ENCODE measurements at regions not wholly inside any gene's neighbourhood (a gene's known extent, or its start where the extent isn't known, plus 50 kb on each side); places are given as distances from the start of the nearest gene placed in this dataset.

DNA sequence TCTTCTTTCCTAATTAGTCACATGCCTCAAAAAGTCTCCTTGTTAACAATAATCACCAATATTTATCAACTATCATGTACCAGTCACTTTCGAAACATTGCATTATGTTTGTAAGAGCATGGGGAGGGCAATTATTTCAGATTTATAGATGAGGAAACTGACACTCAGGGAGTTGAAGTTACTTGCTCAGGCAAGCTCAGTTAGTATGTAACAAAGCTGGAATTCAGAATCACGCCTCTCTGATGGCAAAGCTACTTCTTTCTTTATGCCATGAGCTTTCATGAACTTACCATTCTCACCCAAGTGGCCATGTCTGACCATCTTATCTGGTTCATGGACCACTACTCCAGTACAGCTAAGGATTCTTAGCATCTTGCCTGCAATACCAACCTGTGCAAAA, 183.4 kb upstream of the TANK start:
- no peak for DNase-seq

DNA sequence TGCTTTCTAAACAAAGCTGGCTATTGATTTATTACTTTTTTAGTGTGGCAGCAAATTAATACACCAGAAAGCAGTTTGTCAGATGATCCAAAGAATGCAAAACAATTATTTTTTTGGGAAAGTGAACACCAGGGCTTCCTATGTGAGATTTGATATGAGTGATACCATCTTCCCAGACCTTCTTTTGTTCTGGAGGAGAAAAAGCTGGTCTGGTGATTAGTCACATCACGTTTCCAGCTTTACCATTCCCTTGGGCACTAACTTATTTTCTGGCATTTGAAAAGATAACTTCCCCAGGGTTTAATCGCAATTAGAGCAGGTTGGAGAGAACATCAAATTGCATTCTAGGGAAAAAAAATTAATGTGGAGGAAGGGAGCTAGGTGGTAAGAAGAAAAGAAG, 182.9 kb upstream of the TANK start:
- DNase-seq, result no peak

DNA sequence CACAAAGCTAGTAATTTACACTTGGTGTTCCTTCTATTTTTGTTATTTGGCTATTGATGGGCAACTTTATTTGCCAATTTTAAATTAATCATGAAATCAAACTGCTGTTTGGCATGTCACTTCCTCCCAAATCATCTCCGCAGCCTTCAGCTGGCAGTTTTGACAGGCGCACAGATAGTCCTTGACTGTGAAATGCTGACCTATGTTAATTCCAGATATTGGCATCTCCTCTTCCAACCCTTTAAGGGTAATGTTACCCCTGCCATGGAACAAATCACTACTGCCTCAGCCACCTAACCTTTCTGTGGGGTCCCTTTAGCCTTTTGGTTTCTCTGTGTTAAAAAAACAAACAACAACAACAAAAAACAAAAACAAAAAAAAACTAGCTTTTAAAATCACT, 182.4 kb upstream of the TANK start:
- DNase-seq, result no peak

DNA sequence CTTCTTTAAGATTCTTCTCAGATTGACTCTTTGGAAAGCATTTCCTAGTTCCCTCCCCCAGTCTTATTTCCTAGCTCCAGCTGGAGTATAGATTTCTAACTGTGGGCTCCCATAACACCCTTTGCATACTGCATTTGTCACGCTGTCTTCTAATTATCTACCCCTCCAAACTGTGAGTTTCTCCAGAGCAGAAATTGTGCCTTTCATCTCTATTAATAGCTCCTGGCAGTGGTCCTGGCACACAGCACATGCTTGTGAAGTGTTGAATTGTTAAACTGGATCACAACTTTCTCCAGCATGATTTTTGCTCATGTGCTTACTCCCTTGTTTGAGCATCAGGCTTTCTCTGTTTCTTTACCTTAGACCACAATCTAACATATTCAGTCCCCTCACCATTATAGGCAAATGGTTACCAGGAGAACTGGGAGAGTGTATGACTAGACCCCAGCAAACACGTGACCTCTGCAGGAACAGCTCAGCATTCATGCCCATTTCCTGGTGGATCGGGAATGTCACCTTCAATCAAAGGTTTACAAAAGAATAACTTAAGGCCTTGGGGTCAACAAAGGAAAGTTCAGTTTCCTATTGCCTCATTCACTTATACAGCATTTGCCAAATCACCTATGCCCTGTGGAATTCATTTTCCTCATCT, 175.7 kb upstream of the TANK start:
- DNase-seq, result no peak

DNA sequence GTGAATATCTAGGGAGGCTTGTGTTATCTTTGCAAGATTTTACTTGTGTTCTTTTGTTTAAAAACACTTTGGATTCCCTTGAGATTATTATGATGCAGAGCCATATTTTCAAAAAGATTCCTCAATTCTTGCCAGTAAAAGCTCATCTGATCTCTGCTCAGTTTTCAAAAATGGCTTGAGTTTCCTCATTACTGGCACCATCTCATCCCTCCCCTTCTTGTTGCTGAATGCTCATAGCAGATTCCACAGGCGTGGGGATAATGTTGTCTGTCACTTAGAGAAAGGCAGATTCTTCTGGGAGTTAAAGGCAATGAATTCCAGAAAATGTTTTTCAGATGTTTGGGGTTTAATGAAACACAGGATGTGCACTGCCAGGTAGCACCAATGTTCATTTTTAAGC, 170.4 kb upstream of the TANK start:
- no peak for DNase-seq

DNA sequence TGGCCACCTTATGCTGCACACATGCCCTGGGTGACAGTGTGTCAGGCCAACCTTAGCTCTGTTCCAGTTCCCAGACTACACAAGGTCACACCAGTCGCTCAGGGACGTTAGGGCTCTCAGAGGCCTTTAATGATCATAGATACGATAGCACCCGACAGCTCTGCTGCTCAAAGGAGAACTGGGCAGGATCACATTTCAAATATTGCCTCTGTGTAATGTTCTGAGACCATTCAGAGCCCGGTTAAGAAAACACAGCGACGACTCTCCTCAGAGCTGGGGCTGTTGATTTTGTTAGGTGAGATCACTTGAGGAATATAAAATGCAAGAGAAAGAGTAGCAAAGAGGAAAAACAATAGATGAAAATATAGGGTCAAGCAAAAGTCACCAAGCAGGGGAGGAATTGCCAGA, 166.6 kb upstream of the TANK start:
- DNase-seq, result no peak

DNA sequence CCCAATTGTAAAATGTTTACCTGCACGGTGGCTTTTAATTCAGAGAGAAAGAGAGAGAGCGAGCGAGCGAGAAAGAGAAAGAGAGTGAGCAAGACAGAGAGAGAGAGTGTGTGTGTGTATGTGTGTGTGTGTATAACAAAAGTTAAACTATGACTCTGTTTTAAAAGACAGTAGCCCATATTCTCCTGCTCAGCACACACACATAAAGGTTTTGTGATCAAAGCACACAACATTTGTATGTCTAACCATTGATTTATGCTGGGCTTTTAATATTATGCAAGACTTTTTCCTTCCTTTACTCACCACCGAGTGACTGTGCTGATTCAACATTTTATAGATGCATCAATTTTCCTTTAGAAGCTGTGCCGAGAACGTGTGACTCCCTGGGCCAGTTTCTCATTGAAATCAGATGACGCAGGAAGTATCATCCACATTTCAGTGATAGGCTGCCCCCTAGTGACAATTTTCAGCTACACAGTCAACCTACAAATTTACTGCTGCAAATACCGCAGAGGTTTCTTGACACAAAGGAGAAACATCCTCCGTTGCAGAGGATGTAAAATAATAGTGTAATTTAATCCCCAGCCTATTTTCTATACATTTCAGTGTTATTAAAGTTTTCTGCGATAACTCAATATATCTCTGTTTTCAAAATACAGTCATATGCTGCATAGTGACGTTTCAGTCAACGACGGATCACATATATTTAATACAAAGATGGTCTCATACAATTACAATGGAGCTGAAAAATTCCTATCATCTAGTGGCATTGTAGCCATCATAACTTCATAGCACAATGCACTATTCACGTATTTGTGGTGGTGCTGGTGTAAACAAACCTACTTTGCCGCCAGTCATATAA, 165.9 kb upstream of the TANK start:
- peak; percentile 81 for DNase-seq

DNA sequence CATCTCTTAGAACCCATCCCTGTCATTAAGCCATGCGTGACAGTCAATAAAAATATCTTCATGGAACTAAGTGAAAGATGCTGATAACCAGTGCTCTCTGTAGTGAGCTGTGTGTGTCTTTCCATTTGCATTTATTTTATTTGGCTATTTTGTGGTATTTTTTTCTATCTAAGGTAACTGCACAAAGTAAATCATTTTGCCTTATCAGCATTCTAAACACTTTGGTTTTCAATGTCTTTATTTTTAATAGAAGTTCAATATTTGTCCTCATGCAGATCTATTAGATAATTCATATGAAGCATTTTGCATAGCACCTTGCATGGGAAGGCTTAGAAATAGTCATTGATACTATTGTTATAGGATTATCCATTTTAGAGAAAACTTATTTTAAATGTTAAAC, 163.6 kb upstream of the TANK start:
- DNase-seq, result no peak

DNA sequence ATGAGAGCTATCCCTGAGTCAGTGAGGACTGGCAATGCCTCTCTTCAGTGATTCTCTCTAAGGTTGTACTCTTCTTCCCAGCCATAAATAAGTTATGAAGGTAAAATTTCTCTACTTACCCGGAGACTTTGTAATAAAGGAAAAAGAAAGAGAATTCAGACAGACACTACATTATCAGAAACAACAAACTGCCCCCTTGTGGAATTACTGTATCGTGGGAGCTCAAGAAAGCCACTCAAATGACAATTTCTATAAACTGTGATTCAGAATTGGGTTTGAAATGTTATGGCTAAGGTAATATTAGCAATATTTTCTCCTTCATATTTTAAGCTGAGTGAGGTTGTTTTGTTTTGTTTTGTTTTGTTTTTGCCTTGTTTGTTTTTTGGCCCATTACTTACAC, 155.8 kb upstream of the TANK start:
- no peak for DNase-seq

DNA sequence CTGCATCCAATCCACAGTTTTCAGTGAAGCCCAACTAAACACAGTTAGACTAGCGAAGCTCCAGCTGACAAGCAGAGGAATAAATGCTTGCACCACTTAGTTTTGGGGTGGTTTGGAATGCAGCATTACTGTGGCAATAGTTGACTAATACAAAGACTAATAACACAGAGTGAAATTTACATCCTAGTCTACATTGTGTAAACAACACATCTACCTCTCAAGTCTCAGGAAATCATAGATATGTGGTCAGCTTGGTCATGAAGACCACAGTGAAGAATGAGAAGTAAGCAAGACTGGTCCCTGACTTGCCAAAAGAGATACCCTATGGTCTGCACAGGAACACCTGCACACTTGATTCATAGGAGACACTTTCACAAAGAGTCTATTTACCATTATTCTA, 155.1 kb upstream of the TANK start:
- DNase-seq, result no peak

DNA sequence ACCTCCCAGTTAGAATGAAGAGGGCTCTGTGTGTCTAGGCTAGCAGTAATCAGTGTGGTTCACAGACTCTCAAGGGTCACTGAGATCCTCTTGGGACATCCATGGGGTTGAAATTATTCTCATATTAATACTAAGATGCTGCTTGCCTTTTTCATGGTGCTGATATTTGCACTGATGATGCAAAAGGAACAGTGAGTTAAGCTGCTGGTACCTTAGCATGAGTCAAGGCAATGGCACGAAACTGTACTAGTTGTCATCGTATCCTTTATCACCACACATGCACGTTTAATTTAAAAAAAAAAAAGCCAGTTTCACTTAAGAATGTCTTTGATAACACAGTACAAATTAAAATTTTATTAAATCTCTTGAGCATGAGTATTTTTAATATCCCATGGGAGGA, 151.9 kb upstream of the TANK start:
- no peak for DNase-seq

DNA sequence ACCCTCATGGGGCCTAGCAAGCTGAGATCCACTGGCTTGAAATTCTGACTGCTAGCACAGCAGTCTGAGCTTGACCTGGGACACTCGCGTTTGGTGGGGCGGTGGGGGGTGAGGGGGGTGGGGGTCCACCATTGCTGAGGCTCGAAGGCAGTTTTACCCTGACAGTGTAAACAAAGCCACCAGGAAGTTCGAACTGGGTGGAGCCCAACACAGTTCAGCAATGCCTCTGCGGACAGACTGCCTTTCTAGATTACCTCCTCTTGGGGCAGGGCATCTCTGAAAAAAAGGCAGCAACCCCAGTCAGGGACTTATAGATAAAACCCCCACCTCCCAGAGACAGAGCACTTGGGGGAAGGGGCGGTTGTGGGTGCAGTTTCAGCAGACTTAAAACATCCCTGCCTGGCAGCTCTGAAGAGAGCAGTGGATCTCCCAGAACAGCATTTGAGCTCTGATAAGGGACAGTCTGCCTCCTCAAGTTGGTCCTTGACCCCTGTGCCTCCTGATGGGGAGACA, 149.7 kb upstream of the TANK start:
- DNase-seq, result no peak

DNA sequence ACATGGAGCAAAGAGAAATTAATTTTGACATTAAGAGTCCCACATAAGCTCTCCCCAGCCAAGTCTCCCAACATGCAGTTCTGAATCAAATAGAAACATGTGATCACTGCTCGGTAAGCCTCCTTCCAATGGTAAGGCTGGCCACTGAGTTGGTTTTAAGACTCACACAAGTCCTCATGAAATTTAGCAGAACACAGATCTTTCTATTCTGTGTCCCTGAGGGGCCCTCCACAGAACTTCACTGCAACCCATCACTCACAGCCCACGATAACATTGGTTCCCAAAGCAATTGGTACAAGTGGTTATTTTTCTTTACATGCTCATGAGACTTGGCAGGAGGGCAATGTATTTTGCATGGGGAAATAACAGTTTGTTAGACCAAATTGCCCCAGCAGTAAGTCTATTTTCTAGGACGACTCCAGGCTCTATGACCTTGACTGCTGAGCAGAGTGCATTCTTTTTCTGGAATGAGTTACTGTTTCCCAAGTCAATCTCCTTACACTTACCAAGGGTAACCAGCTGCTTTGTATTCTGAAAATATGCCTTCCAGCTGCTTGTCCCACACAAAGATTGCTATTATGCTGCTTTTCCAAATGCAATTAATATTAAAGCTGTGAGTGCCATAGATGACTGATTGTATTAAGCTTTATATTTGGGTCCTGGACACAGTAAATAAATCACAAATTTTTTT, 142.3 kb upstream of the TANK start:
- DNase-seq, result no peak

DNA sequence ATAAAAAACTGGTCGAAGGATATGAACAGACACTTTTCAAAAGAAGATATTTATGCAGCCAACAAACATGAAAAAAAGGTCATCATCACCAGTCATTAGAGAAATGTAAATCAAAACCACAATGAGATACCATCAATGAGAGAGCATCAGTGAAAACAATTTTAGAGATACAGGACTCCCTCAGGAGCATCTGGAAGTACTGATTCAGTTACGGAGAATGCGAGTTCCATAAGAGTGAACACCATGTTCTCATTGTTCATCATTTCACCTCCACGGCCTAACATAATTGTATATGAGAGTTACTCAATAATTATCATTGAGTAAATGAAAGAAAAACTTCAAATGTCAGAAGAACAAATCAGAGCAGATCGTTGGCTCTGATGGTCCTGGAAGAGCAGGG, 140.9 kb upstream of the TANK start:
- DNase-seq, result no peak

DNA sequence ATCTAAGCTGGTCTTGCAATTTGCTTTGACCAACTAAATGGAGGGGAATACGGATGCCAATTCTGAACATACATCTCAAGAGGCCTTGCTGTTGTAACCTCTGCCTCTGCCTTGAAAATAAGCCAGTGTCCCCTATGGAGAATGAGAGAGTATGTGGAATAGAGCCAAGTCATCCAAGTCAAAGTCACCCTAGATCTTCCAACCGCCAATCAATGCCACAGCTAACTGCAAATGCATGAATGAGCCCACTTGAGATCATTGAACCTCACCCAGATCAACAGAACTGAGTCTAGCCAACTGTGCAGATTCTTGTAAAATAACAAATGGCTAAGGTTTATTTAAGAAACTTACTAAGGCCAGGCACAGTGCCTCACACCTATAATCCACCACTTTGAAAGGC, 139.8 kb upstream of the TANK start:
- no peak for DNase-seq

DNA sequence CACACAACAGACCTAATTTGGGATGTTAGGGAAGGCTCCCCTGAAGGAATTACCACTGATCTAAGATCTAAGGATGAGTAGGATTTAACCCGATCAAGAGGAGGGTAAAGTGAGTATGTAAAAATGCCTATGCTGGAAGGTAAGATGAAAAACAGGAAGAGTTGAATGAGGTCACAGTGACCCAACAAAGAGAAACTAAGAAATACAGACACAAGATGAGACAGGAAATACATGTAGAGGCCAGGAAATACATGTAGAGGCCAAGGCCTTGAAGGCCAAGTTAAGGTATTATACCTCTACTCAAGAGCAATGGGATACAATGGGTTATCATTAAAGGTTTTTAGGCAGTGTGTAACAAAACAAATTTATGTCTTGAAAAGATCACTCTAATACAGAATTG, 131.6 kb upstream of the TANK start:
- DNase-seq, result no peak

DNA sequence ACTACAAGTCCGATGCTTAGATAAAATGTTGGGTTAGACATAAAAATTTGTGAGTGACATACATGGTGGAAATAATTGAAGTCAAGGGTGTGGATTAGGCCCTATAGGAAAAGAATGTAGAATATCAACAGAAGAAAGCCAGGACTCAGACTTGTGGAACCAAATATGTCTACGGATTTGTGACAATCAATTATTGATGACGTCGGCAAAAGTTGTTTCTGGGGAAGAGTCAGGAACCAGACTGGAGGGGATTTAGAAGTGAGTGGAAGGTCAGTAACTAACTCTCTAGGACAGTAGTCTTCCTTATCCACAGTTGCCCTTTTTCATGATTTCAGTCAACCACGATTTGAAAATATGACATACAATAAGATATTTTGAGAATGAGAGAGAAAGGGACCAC, 130.9 kb upstream of the TANK start:
- DNase-seq, result no peak

DNA sequence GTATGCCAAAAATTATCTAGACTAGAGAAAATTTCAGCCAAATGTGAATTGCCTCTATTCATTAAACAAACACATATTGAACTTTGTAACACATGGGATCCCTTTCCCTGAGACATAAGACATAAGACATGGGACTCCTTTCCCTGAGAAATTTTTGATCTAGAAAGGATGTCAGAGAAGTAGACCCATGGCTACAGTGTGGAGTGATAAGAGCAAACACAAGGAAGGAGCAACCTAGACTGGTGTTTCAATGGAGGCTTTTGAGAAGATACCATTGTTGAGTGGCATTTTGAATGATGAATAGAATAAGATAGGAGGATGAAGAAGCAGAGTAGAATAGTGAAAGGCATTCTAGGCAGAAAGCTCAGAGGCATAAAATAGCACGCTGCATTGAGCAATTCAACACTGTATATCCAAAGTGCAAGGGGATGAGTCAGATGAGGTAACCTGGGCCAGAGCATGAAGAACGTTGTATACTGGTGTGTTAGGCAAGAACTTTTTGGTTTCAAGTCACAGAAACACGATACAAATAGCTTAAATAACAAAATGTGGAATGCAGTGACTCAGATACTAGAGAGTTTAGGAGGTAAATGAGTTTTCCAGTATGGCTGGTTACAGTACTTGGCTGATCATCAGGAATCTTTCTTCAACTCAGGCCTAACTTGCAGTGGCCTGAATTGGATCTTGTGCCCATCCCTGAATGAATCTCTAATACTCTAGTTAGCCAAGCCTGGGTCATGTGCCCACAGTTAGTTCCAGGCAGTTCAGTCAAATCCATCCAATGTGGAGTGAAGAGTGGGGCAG, 129.8 kb upstream of the TANK start:
- no peak for DNase-seq

DNA sequence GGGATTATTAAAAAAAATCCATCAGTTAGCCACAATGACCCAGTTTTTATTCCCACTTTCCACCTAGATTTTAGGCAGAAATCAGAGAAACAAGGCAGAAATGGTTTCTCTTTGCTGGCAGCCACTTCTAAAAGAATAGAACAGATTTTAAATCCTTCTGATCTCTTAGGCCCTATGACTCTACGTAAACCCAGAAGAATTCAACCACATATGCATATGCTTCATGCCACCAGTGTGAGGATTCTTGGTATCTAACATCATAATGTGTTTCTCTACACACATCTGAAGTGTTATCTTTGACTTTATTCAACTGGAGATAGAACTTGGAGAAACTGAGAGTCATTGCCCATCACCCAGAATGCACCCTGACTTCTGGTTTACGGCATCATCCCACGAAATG, 128.7 kb upstream of the TANK start:
- no peak for DNase-seq

DNA sequence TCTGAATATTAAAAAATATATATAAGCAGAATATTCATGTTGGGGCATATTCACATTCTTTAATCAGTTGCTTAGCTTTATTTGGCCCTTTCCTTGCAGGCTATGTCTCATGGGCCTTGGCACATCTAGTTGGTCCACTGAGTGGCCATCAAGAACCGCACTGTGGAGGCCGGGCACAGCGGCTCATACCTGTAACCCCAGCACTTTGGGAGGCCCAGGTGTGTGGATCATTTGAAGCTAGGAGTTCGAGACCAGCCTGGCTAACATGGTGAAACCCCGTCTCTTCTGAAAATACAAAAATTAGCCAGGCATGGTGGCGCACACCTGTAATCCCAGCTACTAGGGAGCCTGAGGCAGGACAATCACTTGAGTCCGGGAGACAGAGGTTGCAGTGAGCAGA, 127.6 kb upstream of the TANK start:
- DNase-seq, result no peak

DNA sequence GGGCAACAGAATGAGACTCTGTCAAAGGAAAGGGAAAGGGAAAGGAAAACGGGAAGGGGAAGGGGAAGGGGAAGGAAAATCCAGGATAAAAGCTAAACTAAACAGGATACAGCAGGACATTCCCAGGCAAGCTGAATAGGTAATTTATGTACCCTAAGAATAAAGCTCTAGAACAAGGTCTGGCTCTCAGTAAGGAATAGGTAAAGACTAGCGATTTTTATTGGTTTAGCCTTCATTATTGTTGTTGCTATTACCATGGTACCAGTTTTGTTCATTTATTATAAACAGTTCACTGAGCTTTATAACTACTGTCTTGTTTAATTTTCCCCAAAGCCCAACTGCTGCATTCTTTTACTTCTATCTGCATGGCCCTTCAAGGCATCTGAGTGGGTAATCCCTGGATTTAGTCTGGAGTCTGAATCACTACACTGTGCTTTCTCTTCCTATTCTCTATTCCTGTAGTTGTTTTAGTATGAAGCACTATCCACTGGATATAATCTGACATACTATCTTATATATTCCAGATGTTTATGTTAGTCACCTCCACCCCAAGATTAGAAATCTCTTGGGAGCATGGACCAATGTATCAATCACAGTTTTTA, 127.1 kb upstream of the TANK start:
- DNase-seq, result no peak

DNA sequence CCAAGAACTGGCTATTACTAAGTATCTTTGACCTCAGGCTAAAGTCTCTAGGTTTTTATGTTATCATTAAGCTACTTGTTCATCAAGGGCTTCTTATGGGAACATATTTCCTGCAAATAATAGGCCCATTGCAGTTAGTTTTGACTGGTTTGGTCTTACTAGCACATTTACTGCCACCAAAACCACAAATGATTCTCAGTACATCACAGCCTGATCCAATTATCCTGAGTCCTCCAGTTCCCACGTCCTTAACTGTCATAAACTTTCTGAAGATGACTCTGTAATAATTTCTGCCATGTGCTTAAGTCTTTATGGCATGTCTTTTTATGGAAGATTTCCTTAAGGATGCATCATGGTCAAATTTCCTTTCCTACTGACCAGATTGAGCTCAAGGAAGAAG, 123.3 kb upstream of the TANK start:
- DNase-seq, result no peak

DNA sequence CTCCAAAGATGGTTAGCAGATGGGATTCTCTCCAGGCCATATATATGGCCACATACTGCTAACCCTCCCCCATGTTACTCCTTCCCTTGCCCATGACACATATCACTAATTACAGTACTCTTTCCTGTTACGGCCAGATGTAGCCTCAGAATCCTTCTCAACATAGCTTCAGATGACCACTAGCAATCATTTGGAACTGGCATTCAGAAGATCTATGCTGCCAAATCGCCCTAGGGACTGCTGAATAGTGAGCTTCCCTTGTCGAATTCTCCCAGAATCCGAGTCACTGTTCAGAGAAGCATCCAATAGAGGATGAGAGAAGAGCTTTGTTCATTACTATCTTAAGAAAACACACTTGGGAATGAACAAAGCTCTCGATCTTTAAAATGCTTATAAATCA, 121.2 kb upstream of the TANK start:
- no peak for DNase-seq

Data from activated CD4-positive, alpha-beta T cell treated with anti-CD3 and anti-CD28 coated beads for 48 hours (primary cell).